HG03575 (cell line): ENCODE measurements at regions not wholly inside any gene's neighbourhood (a gene's known extent, or its start where the extent isn't known, plus 50 kb on each side); places are given as distances from the start of the nearest gene placed in this dataset.
"Not testable (repeated sequence)": the region's sequence is repeated elsewhere in the genome, so short reads cannot be mapped to it uniquely, and the experiment has no call there.

Experiments used
- ATAC-seq: cut with Tn5 transposase; IDR thresholded peaks from one replicate; pipeline ENCODE4 v1.9.1; 2021; ENCODE audit not compliant: unreplicated experiment, insufficient number of reproducible peaks, low FRiP score; ENCODE audit errors: extremely low read depth

- no peak for ATAC-seq
Observed at GRCh38 chr15:50857763-50858162, 50.7 kb upstream of the AP4E1 start.

GRCh38 chr15:50854601-50855490, 53.6 kb upstream of the AP4E1 start:
- peak; percentile 87 for ATAC-seq

- ATAC-seq, result no peak
Observed at GRCh38 chr15:50850003-50850402, 58.5 kb upstream of the AP4E1 start.

- ATAC-seq, result no peak
Observed at GRCh38 chr15:50848349-50848748, 60.1 kb upstream of the AP4E1 start.

- ATAC-seq, result not testable (repeated sequence)
Observed at GRCh38 chr15:50845181-50845580, 63.3 kb upstream of the AP4E1 start.

GRCh38 chr15:50840520-50840919, 68.0 kb upstream of the AP4E1 start:
- no peak for ATAC-seq

- ATAC-seq, result no peak
Observed at GRCh38 chr15:50837256-50837770, 71.2 kb upstream of the AP4E1 start.

- no peak for ATAC-seq
Observed at GRCh38 chr15:50830477-50831354, 65.2 kb upstream of the SPPL2A start.

- ATAC-seq, result no peak
Observed at GRCh38 chr15:50828610-50829206, 63.2 kb upstream of the SPPL2A start.

GRCh38 chr15:50825946-50826345, 60.4 kb upstream of the SPPL2A start:
- ATAC-seq, result no peak

GRCh38 chr15:50824514-50824913, 59.0 kb upstream of the SPPL2A start:
- ATAC-seq, result no peak

GRCh38 chr15:50823281-50823680, 57.8 kb upstream of the SPPL2A start:
- ATAC-seq, result no peak

GRCh38 chr15:50821476-50821875, 56.0 kb upstream of the SPPL2A start:
- no peak for ATAC-seq

- ATAC-seq, result no peak
Observed at GRCh38 chr15:50820808-50821382, 55.4 kb upstream of the SPPL2A start.

- ATAC-seq, result no peak
Observed at GRCh38 chr15:50819344-50819743, 53.8 kb upstream of the SPPL2A start.

GRCh38 chr15:50815958-50816590, 50.6 kb upstream of the SPPL2A start:
- no peak for ATAC-seq
